HEK293T (cell line): ENCODE measurements at regions not wholly inside any gene's neighbourhood (a gene's known extent, or its start where the extent isn't known, plus 50 kb on each side); places are given as distances from the start of the nearest gene placed in this dataset.

Source experiments
- CTCF ChIA-PET: fragments of 350-600 bp; formaldehyde crosslinking; extraction: SDS; loops from one replicate; lab custom pipeline; 2021; ENCODE audit warnings: antibody characterized with exemption, inconsistent platforms; lab: Yijun Ruan, JAX
- POLR2A ChIA-PET: fragments of 350-600 bp; formaldehyde crosslinking; extraction: SDS; loops from one replicate; lab custom pipeline; 2020; ENCODE audit warnings: antibody characterized with exemption, inconsistent platforms; lab: Yijun Ruan, JAX
- DNase-seq: peaks from one replicate; pipeline ENCODE4 v3.0.0; 2012; ENCODE audit warnings: mixed read lengths; ENCODE audit errors: extremely low spot score
- ARNT ChIP-seq: fragments of 450-650 bp; IDR thresholded peaks from 2 replicates; pipeline ENCODE4 v1.6.1; 2017; ENCODE audit warnings: mild to moderate bottlenecking
- BHLHE40 ChIP-seq: fragments of 450-650 bp; IDR thresholded peaks from 2 replicates; pipeline ENCODE4 v1.6.1; 2016; ENCODE audit warnings: mild to moderate bottlenecking, moderate library complexity, borderline replicate concordance
- CTBP1 ChIP-seq: fragments of 450-650 bp; IDR thresholded peaks from 2 replicates; pipeline ENCODE4 v1.6.1; 2016; ENCODE audit warnings: borderline replicate concordance
- ELF4 ChIP-seq: fragments of 450-650 bp; IDR thresholded peaks from 2 replicates; pipeline ENCODE4 v1.6.1; 2017; ENCODE audit warnings: antibody characterized with exemption
- FOXA1 ChIP-seq: fragments of 450-650 bp; IDR thresholded peaks from 2 replicates; pipeline ENCODE4 v1.6.1; 2016; ENCODE audit warnings: mild to moderate bottlenecking
- FOXK2 ChIP-seq: fragments of 450-650 bp; IDR thresholded peaks from 2 replicates; pipeline ENCODE4 v1.6.1; 2016; ENCODE audit warnings: mild to moderate bottlenecking
- FOXM1 ChIP-seq: fragments of 450-650 bp; IDR thresholded peaks from 2 replicates; pipeline ENCODE4 v1.6.1; 2017; ENCODE audit warnings: mild to moderate bottlenecking, borderline replicate concordance
- HDGF ChIP-seq: fragments of 450-650 bp; IDR thresholded peaks from 2 replicates; pipeline ENCODE4 v1.6.1; 2017; ENCODE audit warnings: antibody characterized with exemption, borderline replicate concordance
- L3MBTL2 ChIP-seq: fragments of 450-650 bp; conservative IDR thresholded peaks from 2 replicates; pipeline ENCODE4 v1.6.1; 2016; ENCODE audit warnings: mild to moderate bottlenecking
- LEF1 ChIP-seq: fragments of 450-650 bp; IDR thresholded peaks from 2 replicates; pipeline ENCODE4 v1.6.1; 2017; ENCODE audit warnings: mild to moderate bottlenecking, borderline replicate concordance
- NFRKB ChIP-seq: fragments of 450-650 bp; IDR thresholded peaks from 2 replicates; pipeline ENCODE4 v1.6.1; 2016; ENCODE audit warnings: mild to moderate bottlenecking, moderate library complexity
- PKNOX1 ChIP-seq: fragments of 450-650 bp; IDR thresholded peaks from 2 replicates; pipeline ENCODE4 v1.6.1; 2016
- SP1 ChIP-seq: fragments of 450-650 bp; IDR thresholded peaks from 2 replicates; pipeline ENCODE4 v1.6.1; 2017
- SUZ12 ChIP-seq: fragments of 450-650 bp; IDR thresholded peaks from 2 replicates; pipeline ENCODE4 v1.6.1; 2016; ENCODE audit warnings: mild to moderate bottlenecking
- TARDBP ChIP-seq: fragments of 450-650 bp; IDR thresholded peaks from 2 replicates; pipeline ENCODE4 v1.6.1; 2016
- ZNF384 ChIP-seq: fragments of 450-650 bp; IDR thresholded peaks from 2 replicates; pipeline ENCODE4 v1.6.1; 2016

GRCh38 chr20:24785141-24786110 lies 163.6 kb upstream of the CST7 start:
- POLR2A ChIA-PET, result no interaction called here
- TF ChIP-seq SP1, result no peak
- no peak for TF ChIP-seq ZNF384
- no peak for TF ChIP-seq SUZ12
- no peak for TF ChIP-seq FOXA1
- TF ChIP-seq ARNT, result no peak
- TF ChIP-seq FOXK2, result no peak
- no peak for TF ChIP-seq BHLHE40
- no peak for TF ChIP-seq NFRKB
- no peak for TF ChIP-seq PKNOX1
- TF ChIP-seq L3MBTL2, result no peak
- TF ChIP-seq TARDBP, result no peak
- no peak for TF ChIP-seq LEF1
- no peak for TF ChIP-seq HDGF
- no peak for TF ChIP-seq ELF4
- no peak for TF ChIP-seq CTBP1
- TF ChIP-seq FOXM1, result no peak
- DNase-seq, result no peak
- CTCF ChIA-PET, result interaction anchor here (0.6 kb wide), 1 partner anchor 144 kb away, joined by 3 read pairs; no protein-coding TSS in a partner anchor

- DNase-seq, result no peak
- POLR2A ChIA-PET, result no interaction called here
- CTCF ChIA-PET, result no interaction called here
- no peak for TF ChIP-seq L3MBTL2
- no peak for TF ChIP-seq ARNT
- no peak for TF ChIP-seq BHLHE40
- no peak for TF ChIP-seq CTBP1
- no peak for TF ChIP-seq PKNOX1
- no peak for TF ChIP-seq SUZ12
- no peak for TF ChIP-seq LEF1
- TF ChIP-seq NFRKB, result no peak
- TF ChIP-seq FOXA1, result no peak
- TF ChIP-seq HDGF, result no peak
- TF ChIP-seq SP1, result no peak
- TF ChIP-seq TARDBP, result no peak
- TF ChIP-seq ELF4, result no peak
- no peak for TF ChIP-seq FOXM1
- TF ChIP-seq ZNF384, result no peak
- TF ChIP-seq FOXK2, result no peak
Observed at GRCh38 chr20:24786111-24786495, 163.0 kb upstream of the CST7 start.

- no peak for TF ChIP-seq TARDBP
- no peak for TF ChIP-seq LEF1
- TF ChIP-seq NFRKB, result no peak
- TF ChIP-seq PKNOX1, result no peak
- no peak for DNase-seq
- ChIA-PET POLR2A (no interaction called here), CTCF (interaction anchor here (0.7 kb wide), 1 partner anchor 585 kb away, joined by 3 read pairs; no protein-coding TSS in a partner anchor)
Observed at GRCh38 chr20:24786646-24787045, 162.4 kb upstream of the CST7 start.

GRCh38 chr20:24787071-24787470 lies 162.0 kb upstream of the CST7 start:
- CTCF ChIA-PET, result interaction anchor here (0.7 kb wide), 1 partner anchor 585 kb away, joined by 3 read pairs; no protein-coding TSS in a partner anchor
- TF ChIP-seq SP1, result no peak
- TF ChIP-seq FOXA1, result no peak
- TF ChIP-seq TARDBP, result no peak
- TF ChIP-seq LEF1, result no peak
- TF ChIP-seq FOXK2, result no peak
- no peak for TF ChIP-seq L3MBTL2
- TF ChIP-seq HDGF, result no peak
- DNase-seq, result no peak
- POLR2A ChIA-PET, result no interaction called here

- ChIA-PET CTCF (no interaction called here), POLR2A (no interaction called here)
- DNase-seq, result no peak
- TF ChIP-seq FOXA1 (no peak), NFRKB (no peak), PKNOX1 (no peak), FOXM1 (no peak), ARNT (no peak)
Observed at GRCh38 chr20:24787621-24788020, 161.4 kb upstream of the CST7 start.

- ChIA-PET CTCF (no interaction called here), POLR2A (no interaction called here)
- no peak for DNase-seq
- TF ChIP-seq SUZ12 (no peak), FOXM1 (no peak), BHLHE40 (no peak), FOXK2 (no peak), LEF1 (no peak), TARDBP (no peak), FOXA1 (no peak), SP1 (no peak), NFRKB (no peak), ZNF384 (no peak), L3MBTL2 (no peak), HDGF (no peak), ARNT (no peak), ELF4 (no peak), CTBP1 (no peak), PKNOX1 (no peak)
Observed at GRCh38 chr20:24789877-24790276, 159.2 kb upstream of the CST7 start.
